WTC11 (cell line): ENCODE measurements at regions not wholly inside any gene's neighbourhood (a gene's known extent, or its start where the extent isn't known, plus 50 kb on each side); places are given as distances from the start of the nearest gene placed in this dataset.

Experiments
- ATAC-seq: fragments of 200-7000 bp; cut with Tn5 transposase; 2 replicates; pipeline ENCODE4 v1.10.0; 2021; ENCODE audit warnings: mild to moderate bottlenecking, moderate library complexity
- CTCF ChIA-PET: fragments of 300-600 bp; sonication (Branson Sonifier 250); formaldehyde crosslinking; loops from one replicate; lab custom pipeline; 2021; ENCODE audit warnings: antibody characterized with exemption; lab: Charles Lee
- POLR2A ChIA-PET: fragments of 350-600 bp; sonication (Branson Sonifier 250); formaldehyde crosslinking; loops from one replicate; lab custom pipeline; 2021; ENCODE audit warnings: antibody characterized with exemption; lab: Charles Lee
- DNase-seq: peaks from one replicate; pipeline ENCODE4 v3.0.0; 2021; ENCODE audit warnings: low spot score
- H3K27ac Mint-ChIP-seq: 2 replicates; pipeline ENCODE4 v1.8.0; 2021; ENCODE audit warnings: mixed read lengths
- H3K27me3 Mint-ChIP-seq: 2 replicates; pipeline ENCODE4 v1.8.0; 2021; ENCODE audit warnings: low read depth, mild to moderate bottlenecking, moderate library complexity, mixed read lengths
- H3K36me3 Mint-ChIP-seq: 2 replicates; pipeline ENCODE4 v1.8.0; 2021; ENCODE audit warnings: mixed read lengths
- H3K4me1 Mint-ChIP-seq: 2 replicates; pipeline ENCODE4 v1.8.0; 2022; ENCODE audit warnings: mixed read lengths
- H3K4me3 Mint-ChIP-seq: 2 replicates; pipeline ENCODE4 v1.8.0; 2021; ENCODE audit warnings: mild to moderate bottlenecking, moderate library complexity, mixed read lengths
- H3K9me3 Mint-ChIP-seq: 2 replicates; pipeline ENCODE4 v1.8.0; 2021; ENCODE audit warnings: mixed read lengths
- ARID4B ChIP-seq: sonication (generic); formaldehyde crosslinking; IDR thresholded peaks from 2 replicates; pipeline ENCODE4 v1.8.0; 2023; ENCODE audit warnings: missing genetic modification reagents, mild to moderate bottlenecking, borderline replicate concordance
- CBFB ChIP-seq: sonication (generic); formaldehyde crosslinking; IDR thresholded peaks from 2 replicates; pipeline ENCODE4 v1.8.1; 2022; ENCODE audit warnings: mild to moderate bottlenecking, low read depth, missing genetic modification reagents
- CREB1 ChIP-seq: sonication (generic); formaldehyde crosslinking; IDR thresholded peaks from 2 replicates; pipeline ENCODE4 v1.8.0; 2023; ENCODE audit warnings: mild to moderate bottlenecking, missing genetic modification reagents
- CREM ChIP-seq: sonication (generic); formaldehyde crosslinking; IDR thresholded peaks from 2 replicates; pipeline ENCODE4 v1.8.1; 2022; ENCODE audit warnings: mild to moderate bottlenecking, missing genetic modification reagents, moderate library complexity
- CTCF ChIP-seq: fragments of 200-600 bp; IDR thresholded peaks from 2 replicates; pipeline ENCODE4 v1.8.0; 2022; ENCODE audit warnings: antibody characterized with exemption
- E2F4 ChIP-seq: sonication (generic); formaldehyde crosslinking; IDR thresholded peaks from 2 replicates; pipeline ENCODE4 v1.8.1; 2022; ENCODE audit warnings: low read depth, mild to moderate bottlenecking, moderate library complexity, missing genetic modification reagents, borderline replicate concordance
- FOXP1 ChIP-seq: sonication (generic); formaldehyde crosslinking; IDR thresholded peaks from 2 replicates; pipeline ENCODE4 v1.8.0; 2022; ENCODE audit warnings: missing genetic modification reagents, mild to moderate bottlenecking, moderate library complexity, borderline replicate concordance
- GRHL2 ChIP-seq: fragments of 250-450 bp; sonication (Bioruptor Pico); IDR thresholded peaks from 2 replicates; pipeline ENCODE4 v1.8.0; 2022; ENCODE audit warnings: mild to moderate bottlenecking, moderate library complexity; ENCODE audit not compliant: insufficient replicate concordance, severe bottlenecking
- IRF1 ChIP-seq: sonication (generic); formaldehyde crosslinking; IDR thresholded peaks from 2 replicates; pipeline ENCODE4 v1.8.0; 2023; ENCODE audit warnings: missing genetic modification reagents
- MAX ChIP-seq: sonication (generic); formaldehyde crosslinking; IDR thresholded peaks from 2 replicates; pipeline ENCODE4 v1.8.0; 2022; ENCODE audit warnings: mild to moderate bottlenecking, missing genetic modification reagents
- MYBL2 ChIP-seq: sonication (generic); formaldehyde crosslinking; IDR thresholded peaks from 2 replicates; pipeline ENCODE4 v1.8.1; 2023; ENCODE audit warnings: mild to moderate bottlenecking, moderate library complexity, missing genetic modification reagents
- PRDM15 ChIP-seq: sonication (generic); formaldehyde crosslinking; IDR thresholded peaks from 2 replicates; pipeline ENCODE4 v1.8.0; 2022; ENCODE audit warnings: missing genetic modification reagents
- RELA ChIP-seq: sonication (generic); formaldehyde crosslinking; IDR thresholded peaks from 2 replicates; pipeline ENCODE4 v1.8.1; 2022; ENCODE audit warnings: missing genetic modification reagents, mild to moderate bottlenecking, borderline replicate concordance
- SMAD3 ChIP-seq: sonication (generic); formaldehyde crosslinking; IDR thresholded peaks from 2 replicates; pipeline ENCODE4 v1.8.0; 2022; ENCODE audit warnings: missing genetic modification reagents, mild to moderate bottlenecking, borderline replicate concordance
- SP1 ChIP-seq: sonication (generic); formaldehyde crosslinking; conservative IDR thresholded peaks from 2 replicates; pipeline ENCODE4 v1.8.1; 2022; ENCODE audit warnings: missing genetic modification reagents
- TCF7 ChIP-seq: sonication (generic); formaldehyde crosslinking; IDR thresholded peaks from 2 replicates; pipeline ENCODE4 v1.8.0; 2022; ENCODE audit warnings: mild to moderate bottlenecking, low read depth, missing genetic modification reagents, moderate library complexity
- USF1 ChIP-seq: sonication (generic); formaldehyde crosslinking; IDR thresholded peaks from 2 replicates; pipeline ENCODE4 v1.8.0; 2022; ENCODE audit warnings: mild to moderate bottlenecking, missing genetic modification reagents
- USF2 ChIP-seq: sonication (generic); formaldehyde crosslinking; IDR thresholded peaks from 2 replicates; pipeline ENCODE4 v1.8.1; 2023; ENCODE audit warnings: mild to moderate bottlenecking, missing genetic modification reagents, moderate library complexity
- ZNF219 ChIP-seq: sonication (generic); formaldehyde crosslinking; IDR thresholded peaks from 2 replicates; pipeline ENCODE4 v1.8.0; 2023; ENCODE audit warnings: missing genetic modification reagents, mild to moderate bottlenecking, borderline replicate concordance
- ZNF396 ChIP-seq: fragments of 250-450 bp; sonication (Bioruptor Pico); IDR thresholded peaks from 2 replicates; pipeline ENCODE4 v1.8.0; 2021; ENCODE audit warnings: mild to moderate bottlenecking, moderate library complexity, borderline replicate concordance
- ZNF671 ChIP-seq: fragments of 250-450 bp; sonication (Bioruptor Pico); IDR thresholded peaks from 2 replicates; pipeline ENCODE4 v1.8.0; 2021; ENCODE audit warnings: mild to moderate bottlenecking

GRCh38 chr3:107921038-107921437 lies 169.8 kb downstream of the CD47 start (continued):
- no peak for TF ChIP-seq IRF1
- TF ChIP-seq CREB1 (CRISPR knock-in tag): no peak
- no peak for TF ChIP-seq ZNF396 (CRISPR knock-in tag)
- no peak for TF ChIP-seq MYBL2 (CRISPR knock-in tag)
- no peak for TF ChIP-seq FOXP1 (CRISPR knock-in tag)
- TF ChIP-seq SP1: no peak
- TF ChIP-seq CREM: no peak
- TF ChIP-seq CTCF: no peak
- no peak for TF ChIP-seq ZNF219 (CRISPR knock-in tag)
- no peak for TF ChIP-seq ZNF671 (CRISPR knock-in tag)

GRCh38 chr3:107920538-107920937 lies 170.3 kb downstream of the CD47 start:
- ATAC-seq (no peak), DNase-seq (no peak)
- Mint-ChIP-seq H3K4me3 (no peak overlapping the region), H3K27ac (no peak overlapping the region), H3K9me3 (peaks cover 20% of the 10 kb centered on the region), H3K4me1 (peaks cover 7% of the 10 kb centered on the region), H3K36me3 (peaks cover 9% of the 10 kb centered on the region), H3K27me3 (peaks cover 1% of the 10 kb centered on the region)
- CTCF ChIA-PET: no interaction called here
- POLR2A ChIA-PET: no interaction called here
- no peak for TF ChIP-seq RELA (CRISPR knock-in tag)
- TF ChIP-seq TCF7 (CRISPR knock-in tag): no peak
- no peak for TF ChIP-seq USF1 (CRISPR knock-in tag)
- TF ChIP-seq CBFB (CRISPR knock-in tag): no peak
- TF ChIP-seq SMAD3 (CRISPR knock-in tag): no peak
- no peak for TF ChIP-seq USF2 (CRISPR knock-in tag)
- TF ChIP-seq E2F4 (CRISPR knock-in tag): no peak
- TF ChIP-seq GRHL2 (CRISPR knock-in tag): no peak
- TF ChIP-seq MAX (CRISPR knock-in tag): no peak
- no peak for TF ChIP-seq ARID4B (CRISPR knock-in tag)
- TF ChIP-seq CTCF: no peak
- no peak for TF ChIP-seq ZNF219 (CRISPR knock-in tag)
- no peak for TF ChIP-seq PRDM15 (CRISPR knock-in tag)
